Effector CD8-positive, alpha-beta T cell (primary cell): ENCODE measurements at regions not wholly inside any gene's neighbourhood (a gene's known extent, or its start where the extent isn't known, plus 50 kb on each side); places are given as distances from the start of the nearest gene placed in this dataset.
A peak's percentile ranks its signal among the peaks of the same experiment; 100 is the strongest.

Source experiments
- DNase-seq: peaks from one replicate; lab custom pipeline; 2025; lab: John Stamatoyannopoulos, UW

GRCh38 chr18:28635530-28635929, 458.6 kb upstream of the CDH2 start:
- DNase-seq, result no peak

GRCh38 chr18:28626756-28627155, 449.8 kb upstream of the CDH2 start:
- DNase-seq, result no peak

DNA sequence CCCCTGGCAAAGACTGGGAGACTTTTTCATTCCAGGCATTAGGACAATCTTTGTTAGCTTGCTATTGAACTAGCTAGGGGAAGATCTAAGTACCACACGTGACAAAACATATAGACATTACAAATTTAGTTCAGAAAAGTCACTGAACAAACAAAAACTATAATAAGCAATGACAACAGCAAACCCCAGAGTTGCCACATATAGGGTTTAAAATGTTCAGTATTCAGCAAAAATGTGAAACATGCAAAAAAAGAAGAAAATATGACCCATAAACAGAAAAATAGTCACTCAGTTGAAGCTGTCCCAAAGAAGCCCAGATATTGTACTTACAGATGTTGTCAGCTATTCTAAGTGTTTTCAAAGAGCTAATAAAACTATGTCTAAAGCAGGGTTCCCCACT, 431.1 kb upstream of the CDH2 start:
- no peak for DNase-seq

- DNase-seq, result no peak
Observed at GRCh38 chr18:28606686-28607085, 429.8 kb upstream of the CDH2 start.

DNA sequence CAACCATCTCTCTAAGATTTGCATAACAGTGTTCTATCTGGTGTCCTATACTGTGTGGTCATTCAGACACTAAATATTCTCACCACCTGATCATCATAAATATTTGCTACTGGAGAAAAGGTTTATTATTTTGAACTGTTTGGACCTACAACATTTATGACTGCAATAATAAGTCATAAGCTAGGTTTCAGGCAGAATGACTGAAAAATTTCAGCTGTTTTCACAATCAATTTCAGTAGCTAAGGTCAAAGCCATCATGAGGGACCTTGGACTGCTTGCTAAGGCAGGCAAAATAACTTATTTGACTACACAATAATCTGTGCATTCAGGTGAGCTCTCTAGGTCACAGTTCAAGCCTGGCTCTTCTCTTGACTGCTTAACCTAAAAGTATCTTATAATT, 425.5 kb upstream of the CDH2 start:
- no peak for DNase-seq

DNA sequence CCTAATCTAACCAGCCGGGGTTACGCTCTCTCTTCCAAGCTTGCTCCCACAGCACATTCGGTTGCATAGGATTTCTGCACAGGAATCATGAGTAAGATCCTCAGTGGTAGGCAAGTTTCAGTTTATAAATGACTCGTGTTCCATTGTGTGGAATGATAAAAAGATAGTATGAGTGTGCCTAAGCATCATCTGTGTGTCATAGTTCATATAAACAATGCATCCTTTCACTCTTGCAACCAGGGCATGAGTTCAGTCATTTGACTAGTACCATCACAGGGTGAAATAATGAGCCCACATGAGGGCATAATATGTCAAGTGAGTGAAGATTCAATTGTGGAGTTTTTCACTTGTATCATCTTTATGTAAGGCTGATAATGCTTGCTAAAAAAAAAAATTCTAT, 417.1 kb upstream of the CDH2 start:
- DNase-seq, result no peak

- no peak for DNase-seq
Observed at GRCh38 chr18:28588884-28589549, 412.1 kb upstream of the CDH2 start.

- no peak for DNase-seq
Observed at GRCh38 chr18:28584731-28585130, 407.8 kb upstream of the CDH2 start.

DNA sequence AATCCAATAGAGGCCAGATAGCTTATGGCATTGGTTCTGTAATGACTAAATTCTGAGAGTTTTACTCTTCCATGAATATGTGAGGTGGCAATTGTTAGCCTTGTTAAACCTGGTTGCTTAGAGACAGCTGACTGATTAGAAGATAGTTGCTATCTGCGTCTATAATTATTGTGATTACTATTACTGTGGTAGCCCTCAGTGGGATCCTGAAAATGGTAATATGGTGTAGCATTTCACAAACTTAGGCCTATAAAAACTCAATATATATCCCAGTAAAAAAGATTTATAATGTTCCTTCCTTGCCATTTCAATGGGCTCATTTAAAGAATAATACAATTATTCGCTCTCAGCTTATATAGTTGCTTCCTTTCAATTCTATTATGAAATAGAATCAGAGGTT, 405.8 kb upstream of the CDH2 start:
- DNase-seq, result no peak

DNA sequence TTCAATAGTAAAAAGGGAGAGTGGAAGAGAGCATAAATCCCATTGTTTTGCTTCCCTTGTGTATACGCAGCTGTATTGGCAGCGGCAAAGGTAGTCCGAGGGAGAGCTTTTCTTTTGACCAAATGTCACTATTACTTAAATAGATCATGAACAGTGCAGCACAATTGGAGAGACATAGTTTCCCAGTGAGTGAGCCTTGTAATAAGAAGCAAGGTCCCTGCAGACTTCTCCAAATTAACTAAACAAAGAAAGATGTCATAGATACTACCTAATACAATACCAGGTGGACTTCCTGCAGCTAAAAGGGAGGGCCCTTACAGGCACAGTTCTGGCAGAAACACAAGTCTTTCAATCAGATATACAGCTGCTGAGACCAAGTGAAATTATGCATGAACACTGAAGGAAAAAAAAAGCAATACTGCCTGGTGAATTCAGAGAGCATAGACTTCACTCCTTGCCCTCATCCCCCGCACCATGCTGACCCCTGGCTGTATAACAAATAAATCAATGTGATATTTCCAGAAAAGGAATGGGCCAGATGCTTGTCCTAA, 404.7 kb upstream of the CDH2 start:
- peak; percentile 11 for DNase-seq

DNA sequence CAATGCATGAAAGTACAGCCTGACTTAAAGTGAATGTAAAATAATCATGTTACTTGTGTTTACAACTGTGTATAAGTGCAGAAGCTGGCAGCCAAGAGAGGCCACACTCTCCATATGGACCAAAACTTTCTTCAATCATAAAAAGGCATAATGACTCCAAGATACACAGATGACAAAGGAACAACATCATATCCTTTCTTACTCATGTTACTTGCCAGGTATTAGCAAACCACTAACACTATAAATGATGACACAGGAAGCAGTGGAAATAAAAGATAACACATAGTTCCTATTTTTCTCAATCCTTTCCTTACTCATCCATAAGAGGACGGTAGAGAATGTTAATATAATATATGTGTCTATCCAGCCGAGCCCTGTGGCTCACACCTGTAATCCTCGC, 400.0 kb upstream of the CDH2 start:
- no peak for DNase-seq

GRCh38 chr18:28575123-28575522, 398.2 kb upstream of the CDH2 start:
- DNase-seq, result no peak

GRCh38 chr18:28574175-28574574, 397.2 kb upstream of the CDH2 start:
- DNase-seq, result no peak

- no peak for DNase-seq
Observed at GRCh38 chr18:28571929-28572328, 395.0 kb upstream of the CDH2 start.

GRCh38 chr18:28560331-28560730, 383.4 kb upstream of the CDH2 start:
- no peak for DNase-seq

DNA sequence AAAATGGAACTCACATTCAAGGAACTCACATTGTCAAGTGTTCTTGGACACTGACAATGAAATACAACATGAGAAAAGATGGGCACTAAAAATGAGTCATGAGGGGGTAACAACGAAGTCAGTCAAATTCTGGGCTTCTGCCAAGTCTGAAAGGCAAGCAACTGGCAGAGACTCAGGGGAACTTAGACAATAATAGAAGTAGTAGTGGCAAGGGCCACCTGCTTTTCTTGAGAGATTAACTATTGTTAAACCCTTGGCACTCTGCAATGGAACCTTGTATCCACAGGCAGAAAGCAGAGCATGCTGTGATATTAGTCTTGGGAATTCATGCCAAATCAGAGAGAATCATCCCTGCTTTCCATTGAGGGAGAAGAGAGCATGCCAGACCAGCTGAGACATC, 382.6 kb upstream of the CDH2 start:
- no peak for DNase-seq

DNA sequence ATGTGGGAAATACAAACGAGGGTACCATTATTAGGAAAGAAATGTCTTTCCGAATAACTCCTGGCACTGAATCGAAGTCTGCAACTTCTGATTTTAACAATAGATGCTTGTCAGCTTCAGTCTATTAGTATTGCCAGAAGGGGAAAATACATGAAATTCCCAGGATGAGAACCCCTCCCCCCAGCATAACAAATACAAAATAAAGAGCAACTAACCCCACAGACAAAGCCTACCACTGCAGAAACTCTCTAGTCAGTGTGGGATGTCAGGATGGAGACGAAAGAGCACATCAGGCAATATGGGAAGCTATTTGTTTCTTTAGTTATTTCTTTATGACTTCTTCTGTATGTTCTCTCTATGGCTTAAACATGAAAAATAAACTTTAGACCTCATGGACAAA, 365.0 kb upstream of the CDH2 start:
- DNase-seq, result no peak

GRCh38 chr18:28541276-28541930, 364.5 kb upstream of the CDH2 start:
- no peak for DNase-seq

DNA sequence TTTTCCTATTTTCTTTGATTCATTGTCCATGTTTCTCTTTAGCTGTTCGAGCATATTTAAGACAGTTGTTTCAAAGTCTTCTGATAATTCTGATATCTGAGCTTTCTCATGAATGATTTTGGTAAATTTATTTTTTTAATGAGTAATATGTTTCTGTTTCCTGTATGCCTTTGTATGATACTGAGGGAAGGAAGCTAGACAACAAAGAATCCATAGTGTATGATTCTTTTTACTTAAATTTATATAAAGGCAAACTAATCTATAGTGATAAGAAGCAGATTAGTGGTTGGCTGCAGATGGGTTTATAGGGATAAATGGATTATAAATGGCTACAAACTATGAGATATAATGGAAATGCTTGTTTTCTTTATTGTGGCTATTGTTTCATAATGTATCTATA, 352.7 kb upstream of the CDH2 start:
- no peak for DNase-seq

- no peak for DNase-seq
Observed at GRCh38 chr18:28526196-28526595, 349.3 kb upstream of the CDH2 start.

DNA sequence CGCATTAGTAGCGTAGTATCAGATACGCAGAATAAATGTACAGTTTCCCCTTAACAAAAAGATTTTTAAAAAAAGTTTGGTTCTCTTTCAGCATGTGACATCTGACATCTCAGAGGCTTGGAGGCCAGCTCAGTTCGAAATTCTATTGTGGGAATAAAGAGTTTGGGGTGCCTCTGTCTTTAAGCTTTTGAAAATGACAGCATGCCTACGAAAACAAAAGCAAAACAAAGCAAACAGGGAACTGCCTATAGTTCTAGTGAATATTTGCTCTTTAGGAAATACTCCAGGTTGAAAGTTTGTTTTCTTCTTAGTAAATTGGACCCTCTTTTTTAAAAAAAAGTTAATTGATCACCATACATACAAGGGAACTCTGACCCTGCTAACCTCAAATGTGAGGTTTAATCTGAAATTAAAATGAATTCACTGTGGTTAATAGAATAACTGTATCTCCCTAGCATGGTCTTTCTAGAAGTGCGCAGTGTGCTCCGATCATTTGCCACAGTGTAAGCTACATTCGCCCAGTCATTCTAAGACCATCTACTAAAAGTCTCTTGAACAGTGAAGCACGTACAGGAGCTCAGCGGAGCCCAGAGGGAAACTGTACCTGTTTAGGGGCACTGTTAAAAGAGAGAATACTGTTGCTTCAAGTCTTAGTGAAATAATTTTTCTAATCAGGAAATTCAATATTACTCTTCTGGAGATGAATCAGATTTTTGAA, 347.0 kb upstream of the CDH2 start:
- DNase-seq, result no peak

DNA sequence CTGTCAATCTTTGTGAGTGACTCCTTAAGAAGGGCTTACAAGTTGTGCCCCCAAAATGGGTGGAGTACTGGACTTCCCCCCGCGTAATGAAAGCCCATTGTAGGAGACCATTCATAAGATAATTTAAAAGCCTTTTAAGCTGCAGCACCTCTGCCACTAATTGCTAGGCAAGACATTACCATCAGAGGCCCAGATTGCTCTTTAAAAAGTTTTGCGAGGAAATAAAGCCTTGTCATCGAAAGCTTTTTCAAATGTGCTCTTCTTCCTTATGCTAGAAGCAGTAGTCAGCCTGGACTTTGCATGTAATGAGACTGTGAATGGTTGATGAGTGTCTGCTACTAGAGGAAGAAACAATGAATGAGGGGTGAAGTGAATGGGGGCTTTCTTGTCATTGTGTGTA, 345.3 kb upstream of the CDH2 start:
- no peak for DNase-seq

DNA sequence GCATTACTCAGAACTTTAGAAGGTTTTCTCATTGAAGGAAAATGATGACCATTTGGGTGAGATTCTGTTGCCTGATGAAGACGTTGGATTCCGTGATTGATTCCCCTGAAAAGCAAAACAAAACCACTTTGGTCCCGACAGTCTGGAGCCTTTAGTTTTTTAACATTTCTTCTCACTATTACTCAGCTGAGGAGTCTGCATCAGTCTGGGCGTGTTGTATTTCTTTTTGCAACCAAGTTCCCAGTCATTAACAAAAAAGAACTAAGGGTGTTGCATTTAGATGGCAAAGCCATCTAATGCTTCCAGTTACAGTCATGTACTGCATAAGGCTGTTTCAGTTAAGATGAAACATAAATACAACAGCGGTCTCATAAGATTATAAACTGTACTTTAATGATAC, 343.1 kb upstream of the CDH2 start:
- DNase-seq, result no peak
